Parathyroid adenoma (tissue), 2 donors: ENCODE measurements at regions not wholly inside any gene's neighbourhood (a gene's known extent, or its start where the extent isn't known, plus 50 kb on each side); places are given as distances from the start of the nearest gene placed in this dataset.

Experiments used
- H2AFZ ChIP-seq: fragments of 300-600 bp; sonication (generic); one replicate; pipeline ENCODE4 v1.7.0; 2017; ENCODE audit warnings: antibody characterized with exemption, mild to moderate bottlenecking
- H3K27ac ChIP-seq: fragments of 300-600 bp; sonication (generic); one replicate; pipeline ENCODE4 v1.7.0; 2017
- H3K27me3 ChIP-seq: fragments of 300-600 bp; sonication (generic); one replicate; pipeline ENCODE4 v1.7.0; 2017; ENCODE audit warnings: low read length; ENCODE audit not compliant: control insufficient read depth, insufficient read depth
- H3K36me3 ChIP-seq: fragments of 300-600 bp; sonication (generic); one replicate; pipeline ENCODE4 v1.7.0; 2017; ENCODE audit warnings: low read length; ENCODE audit not compliant: control insufficient read depth, insufficient read depth
- H3K4me1 ChIP-seq: fragments of 300-600 bp; sonication (generic); one replicate; pipeline ENCODE4 v1.7.0; 2017; ENCODE audit warnings: control low read depth
- H3K4me2 ChIP-seq: fragments of 300-600 bp; sonication (generic); one replicate; pipeline ENCODE4 v1.7.0; 2017; ENCODE audit warnings: low read length
- H3K4me3 ChIP-seq: fragments of 300-600 bp; sonication (generic); one replicate; pipeline ENCODE4 v1.7.0; 2017; ENCODE audit warnings: low read depth, low read length
- H3K79me2 ChIP-seq: fragments of 300-600 bp; sonication (generic); one replicate; pipeline ENCODE4 v1.7.0; 2017; ENCODE audit warnings: control low read depth
- H3K9ac ChIP-seq: fragments of 300-600 bp; sonication (generic); one replicate; pipeline ENCODE4 v1.7.0; 2017; ENCODE audit warnings: mild to moderate bottlenecking
- H3K9me3 ChIP-seq: fragments of 300-600 bp; sonication (generic); one replicate; pipeline ENCODE4 v1.7.0; 2017; ENCODE audit warnings: low read length; ENCODE audit not compliant: control insufficient read depth
- TF ChIP-seq, protein P1 (sequence below): fragments of 300-600 bp; sonication (generic); IDR thresholded peaks from one replicate; pipeline ENCODE4 v1.7.0; 2017; ENCODE audit warnings: antibody characterized with exemption, mild to moderate bottlenecking
- donor health status: primary hyperparathyroidism.

GRCh38 chr2:67671464-67672450, 274.6 kb downstream of the ETAA1 start:
- H3K9ac ChIP-seq = no peak overlapping the region
- no peak overlapping the region for H2AFZ ChIP-seq
- no peaks in the 10 kb centered on the region for H3K9me3 ChIP-seq
- no peak overlapping the region for H3K4me3 ChIP-seq
- no peaks in the 10 kb centered on the region for H3K36me3 ChIP-seq
- H3K27me3 ChIP-seq = no peaks in the 10 kb centered on the region
- H3K4me1 ChIP-seq = no peaks in the 10 kb centered on the region
- H3K79me2 ChIP-seq = no peaks in the 10 kb centered on the region
- TF ChIP-seq, protein P1, sequence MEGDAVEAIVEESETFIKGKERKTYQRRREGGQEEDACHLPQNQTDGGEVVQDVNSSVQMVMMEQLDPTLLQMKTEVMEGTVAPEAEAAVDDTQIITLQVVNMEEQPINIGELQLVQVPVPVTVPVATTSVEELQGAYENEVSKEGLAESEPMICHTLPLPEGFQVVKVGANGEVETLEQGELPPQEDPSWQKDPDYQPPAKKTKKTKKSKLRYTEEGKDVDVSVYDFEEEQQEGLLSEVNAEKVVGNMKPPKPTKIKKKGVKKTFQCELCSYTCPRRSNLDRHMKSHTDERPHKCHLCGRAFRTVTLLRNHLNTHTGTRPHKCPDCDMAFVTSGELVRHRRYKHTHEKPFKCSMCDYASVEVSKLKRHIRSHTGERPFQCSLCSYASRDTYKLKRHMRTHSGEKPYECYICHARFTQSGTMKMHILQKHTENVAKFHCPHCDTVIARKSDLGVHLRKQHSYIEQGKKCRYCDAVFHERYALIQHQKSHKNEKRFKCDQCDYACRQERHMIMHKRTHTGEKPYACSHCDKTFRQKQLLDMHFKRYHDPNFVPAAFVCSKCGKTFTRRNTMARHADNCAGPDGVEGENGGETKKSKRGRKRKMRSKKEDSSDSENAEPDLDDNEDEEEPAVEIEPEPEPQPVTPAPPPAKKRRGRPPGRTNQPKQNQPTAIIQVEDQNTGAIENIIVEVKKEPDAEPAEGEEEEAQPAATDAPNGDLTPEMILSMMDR = no peak
- H3K4me2 ChIP-seq = no peak overlapping the region
- H3K27ac ChIP-seq = no peak overlapping the region

GRCh38 chr2:67674668-67675067, 277.5 kb downstream of the ETAA1 start:
- Histone ChIP-seq H3K4me3 (no peak overlapping the region), H3K9ac (no peak overlapping the region), H3K27me3 (no peaks in the 10 kb centered on the region), H3K27ac (no peak overlapping the region), H3K36me3 (no peaks in the 10 kb centered on the region), H3K79me2 (no peaks in the 10 kb centered on the region), H3K9me3 (no peaks in the 10 kb centered on the region), H3K4me1 (no peaks in the 10 kb centered on the region), H2AFZ (no peak overlapping the region), H3K4me2 (no peak overlapping the region)
- TF ChIP-seq, protein P1 = no peak

- Histone ChIP-seq H3K4me2 (no peak overlapping the region), H3K4me3 (no peak overlapping the region), H3K9me3 (no peaks in the 10 kb centered on the region), H3K27me3 (no peaks in the 10 kb centered on the region), H3K36me3 (no peaks in the 10 kb centered on the region), H3K9ac (no peak overlapping the region), H3K27ac (no peak overlapping the region), H3K79me2 (no peaks in the 10 kb centered on the region), H2AFZ (no peak overlapping the region), H3K4me1 (no peaks in the 10 kb centered on the region)
- TF ChIP-seq, protein P1 = no peak
Observed at GRCh38 chr2:67684991-67685390, 287.9 kb downstream of the ETAA1 start.

DNA sequence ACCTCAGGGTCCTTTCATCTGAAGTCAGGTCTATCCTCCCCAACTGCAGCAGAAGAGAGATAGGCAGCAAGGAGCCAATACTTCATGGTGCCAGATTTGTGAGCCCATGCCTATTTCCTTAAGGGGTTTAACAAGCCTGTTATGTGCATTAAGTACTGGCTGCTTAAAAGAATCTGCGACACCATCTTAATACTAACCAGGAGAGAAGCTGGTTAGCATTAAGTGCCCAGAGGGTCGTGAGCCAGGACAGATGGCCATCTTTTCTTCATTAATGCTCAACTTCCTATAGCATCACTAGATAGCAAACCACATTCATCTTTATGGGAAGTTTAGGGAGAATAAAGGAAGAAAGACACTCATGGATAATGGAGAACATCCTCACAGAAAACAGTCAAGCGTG, 289.1 kb downstream of the ETAA1 start:
- H3K9me3 ChIP-seq = no peaks in the 10 kb centered on the region
- no peaks in the 10 kb centered on the region for H3K36me3 ChIP-seq
- no peak overlapping the region for H2AFZ ChIP-seq
- no peaks in the 10 kb centered on the region for H3K4me1 ChIP-seq
- H3K79me2 ChIP-seq = no peaks in the 10 kb centered on the region
- no peak overlapping the region for H3K4me3 ChIP-seq
- H3K27me3 ChIP-seq = no peaks in the 10 kb centered on the region
- H3K27ac ChIP-seq = no peak overlapping the region
- H3K9ac ChIP-seq = no peak overlapping the region
- H3K4me2 ChIP-seq = no peak overlapping the region
- TF ChIP-seq, protein P1 = no peak
